H1 (cell line): ENCODE measurements at regions not wholly inside any gene's neighbourhood (a gene's known extent, or its start where the extent isn't known, plus 50 kb on each side); places are given as distances from the start of the nearest gene placed in this dataset.

Experiments
- CTCF ChIA-PET: fragments of 300-600 bp; sonication (Branson Sonifier 250); formaldehyde crosslinking; loops from one replicate; lab custom pipeline; 2021; ENCODE audit not compliant: partially characterized antibody; lab: Charles Lee
- POLR2A ChIA-PET: fragments of 300-600 bp; sonication (Branson Sonifier 250); formaldehyde crosslinking; loops from one replicate; lab custom pipeline; 2021; ENCODE audit warnings: inconsistent platforms; ENCODE audit not compliant: partially characterized antibody; lab: Charles Lee
- DNase-seq, 2 experiments: peaks; one replicate each; pipeline versions ENCODE4 v3.0.0 to v3.0.0-alpha.2; 2010 to 2022; ENCODE audit warnings: low spot score in 2 of 2, low read depth in 1 of 2, mixed read lengths in 1 of 2
- FAIRE-seq: peaks from 2 replicates; lab custom pipeline; 2011; peaks lifted over from hg19 to GRCh38; lab: Jason Lieb, UNC
- H2AFZ ChIP-seq: 2 replicates; pipeline ENCODE4 v1.8.1; 2012; ENCODE audit warnings: low read length, inconsistent platforms
- H2AK5ac ChIP-seq: 2 replicates; pipeline ENCODE4 v1.6.1; 2013; ENCODE audit warnings: low read depth, low read length
- H2BK120ac ChIP-seq: replicated peaks from 2 replicates; pipeline ENCODE3; 2013; ENCODE audit warnings: low read depth, low read length, inconsistent platforms
- H2BK12ac ChIP-seq: 2 replicates; pipeline ENCODE4 v1.6.1; 2013; ENCODE audit warnings: low read depth, low read length
- H2BK15ac ChIP-seq: 2 replicates; pipeline ENCODE4 v1.6.1; 2013; ENCODE audit warnings: low read length
- H2BK20ac ChIP-seq: 2 replicates; pipeline ENCODE4 v1.6.1; 2013; ENCODE audit warnings: low read length
- H2BK5ac ChIP-seq: 2 replicates; pipeline ENCODE4 v1.6.1; 2013; ENCODE audit warnings: low read depth, low read length
- H3K14ac ChIP-seq: 2 replicates; pipeline ENCODE4 v1.6.1; 2013; ENCODE audit warnings: inconsistent platforms; ENCODE audit not compliant: insufficient read length
- H3K18ac ChIP-seq: 2 replicates; pipeline ENCODE4 v1.6.1; 2013; ENCODE audit warnings: low read length; ENCODE audit errors: extremely low read depth
- H3K23ac ChIP-seq: 2 replicates; pipeline ENCODE4 v1.6.1; 2013; ENCODE audit warnings: inconsistent platforms; ENCODE audit not compliant: insufficient read length
- H3K23me2 ChIP-seq: 2 replicates; pipeline ENCODE4 v1.6.1; 2013; ENCODE audit warnings: low read depth, low read length
- H3K27ac ChIP-seq: 2 replicates; pipeline ENCODE4 v1.6.1; 2011; ENCODE audit warnings: low read depth, low read length, inconsistent platforms
- H3K27me3 ChIP-seq, 4 experiments: replicated peaks in 1 of 4; 1 replicate in 1 of 4; 2 replicates in 3 of 4; pipeline versions ENCODE4 v1.6.1 to v1.8.1; 2011 to 2013; ENCODE audit warnings: low read length in 3 of 4, mild to moderate bottlenecking in 3 of 4, inconsistent platforms in 2 of 4, mixed read lengths in 2 of 4, moderate library complexity in 1 of 4; ENCODE audit not compliant: control insufficient read depth in 3 of 4, insufficient read depth in 3 of 4; ENCODE audit errors: extremely low read depth in 1 of 4
- H3K36me3 ChIP-seq, 4 experiments: 2 replicates each; pipeline versions ENCODE4 v1.6.1 to v1.8.1; 2011 to 2013; ENCODE audit warnings: mild to moderate bottlenecking in 4 of 4, low read length in 3 of 4, moderate library complexity in 2 of 4, control low read depth in 1 of 4, inconsistent platforms in 1 of 4; ENCODE audit not compliant: insufficient read depth in 4 of 4, control insufficient read depth in 2 of 4
- H3K4ac ChIP-seq: replicated peaks from 2 replicates; pipeline ENCODE3; 2013; ENCODE audit warnings: low read length, low read depth, mixed read lengths, inconsistent platforms; ENCODE audit not compliant: insufficient read length
- H3K4me1 ChIP-seq, 4 experiments: replicated peaks in 1 of 4; 1 replicate in 1 of 4; 2 replicates in 3 of 4; pipeline versions ENCODE4 v1.6.1 to v1.8.1; 2011 to 2013; ENCODE audit warnings: low read length in 3 of 4, inconsistent platforms in 2 of 4, mixed read lengths in 1 of 4; ENCODE audit not compliant: insufficient read depth in 4 of 4, control insufficient read depth in 3 of 4
- H3K4me2 ChIP-seq, 2 experiments: 2 replicates each; pipeline versions ENCODE4 v1.6.1 to v1.8.1; 2011 to 2013; ENCODE audit warnings: low read depth in 2 of 2, low read length in 2 of 2, control low read depth in 1 of 2, inconsistent platforms in 1 of 2, mild to moderate bottlenecking in 1 of 2; ENCODE audit not compliant: insufficient read depth in 1 of 2
- H3K4me3 ChIP-seq, 4 experiments: fragments of 200-600, 300-600 bp in 1 of 4; sonication (generic), shearing (Covaris generic), sonication (Bioruptor Twin) in 1 of 4; 2 replicates each; pipeline versions ENCODE4 v1.5.1 to v1.8.1; 2011 to 2016; ENCODE audit warnings: low read length in 4 of 4, low read depth in 3 of 4, control low read depth in 2 of 4, inconsistent platforms in 2 of 4, mild to moderate bottlenecking in 2 of 4, mixed read lengths in 1 of 4, moderate library complexity in 1 of 4; ENCODE audit not compliant: insufficient read depth in 2 of 4; ENCODE audit errors: extremely low read depth in 1 of 4
- H3K56ac ChIP-seq: replicated peaks from 2 replicates; pipeline ENCODE3; 2013; ENCODE audit warnings: low read depth, mild to moderate bottlenecking, mixed read lengths, low read length, inconsistent platforms; ENCODE audit not compliant: insufficient read length
- H3K79me1 ChIP-seq: 2 replicates; pipeline ENCODE4 v1.6.1; 2013; ENCODE audit warnings: low read depth, low read length, control low read depth
- H3K79me2 ChIP-seq, 2 experiments: 2 replicates each; pipeline versions ENCODE4 v1.6.1 to v1.8.1; 2012 to 2013; ENCODE audit warnings: low read length in 2 of 2, mild to moderate bottlenecking in 2 of 2, inconsistent platforms in 1 of 2; ENCODE audit not compliant: insufficient read depth in 2 of 2, control insufficient read depth in 1 of 2
- H3K9ac ChIP-seq, 4 experiments: replicated peaks in 1 of 4; 1 replicate in 1 of 4; 2 replicates in 3 of 4; pipeline versions ENCODE4 v1.6.1 to v1.8.1; 2011 to 2013; ENCODE audit warnings: low read depth in 3 of 4, low read length in 3 of 4, control low read depth in 2 of 4, mild to moderate bottlenecking in 2 of 4, moderate library complexity in 2 of 4, inconsistent platforms in 1 of 4; ENCODE audit errors: extremely low read depth in 1 of 4
- H3K9me3 ChIP-seq, 2 experiments: 2 replicates each; pipeline versions ENCODE4 v1.6.1 to v1.8.1; 2012 to 2013; ENCODE audit warnings: mild to moderate bottlenecking in 2 of 2, moderate library complexity in 2 of 2, control low read depth in 1 of 2, inconsistent platforms in 1 of 2, low read depth in 1 of 2, low read length in 1 of 2, mixed read lengths in 1 of 2; ENCODE audit not compliant: insufficient read depth in 2 of 2
- H4K20me1 ChIP-seq, 2 experiments: replicated peaks in 1 of 2; 2 replicates each; pipeline versions ENCODE3 to v1.8.1; 2011 to 2013; ENCODE audit warnings: inconsistent platforms in 2 of 2, low read length in 2 of 2, mild to moderate bottlenecking in 1 of 2; ENCODE audit not compliant: insufficient read depth in 2 of 2, control insufficient read depth in 1 of 2
- H4K5ac ChIP-seq: 2 replicates; pipeline ENCODE4 v1.6.1; 2013; ENCODE audit warnings: low read length, low read depth, mixed read lengths, inconsistent platforms; ENCODE audit not compliant: insufficient read length
- H4K8ac ChIP-seq: 2 replicates; pipeline ENCODE4 v1.8.0; 2013; ENCODE audit warnings: mild to moderate bottlenecking, moderate library complexity, low read length, inconsistent platforms; ENCODE audit not compliant: insufficient read depth; ENCODE audit errors: extremely low read depth
- H4K91ac ChIP-seq: replicated peaks from 2 replicates; pipeline ENCODE3; 2013; ENCODE audit warnings: low read length, mixed read lengths, inconsistent platforms; ENCODE audit not compliant: insufficient read length
- ATF3 ChIP-seq: IDR thresholded peaks from 2 replicates; pipeline ENCODE4 v1.6.1; 2011; ENCODE audit warnings: low read depth, mild to moderate bottlenecking, low read length; ENCODE audit not compliant: insufficient read depth
- CBX8 ChIP-seq: fragments of 300-800, 300-1000 bp; sonication (generic); IDR thresholded peaks from 2 replicates; pipeline ENCODE4 v1.7.1; 2016; ENCODE audit warnings: low read depth, low read length, borderline replicate concordance
- EGR1 ChIP-seq: IDR thresholded peaks from 2 replicates; pipeline ENCODE4 v1.6.1; 2011; ENCODE audit warnings: low read depth, low read length, borderline replicate concordance
- EP300 ChIP-seq, 2 experiments: IDR thresholded peaks; 1 replicate in 1 of 2; 2 replicates in 1 of 2; pipeline ENCODE4 v1.6.1; 2011 to 2012; ENCODE audit warnings: low read depth in 2 of 2, low read length in 2 of 2, mild to moderate bottlenecking in 2 of 2, borderline replicate concordance in 1 of 2, inconsistent platforms in 1 of 2, moderate library complexity in 1 of 2
- HDAC6 ChIP-seq: IDR thresholded peaks from one replicate; pipeline ENCODE4 v1.7.1; 2012; ENCODE audit warnings: low read depth, mild to moderate bottlenecking, inconsistent platforms, low read length, moderate library complexity
- POLR2A ChIP-seq, 2 experiments: IDR thresholded peaks; 1 replicate in 1 of 2; 2 replicates in 1 of 2; pipeline ENCODE4 v1.6.1; 2011; ENCODE audit warnings: low read depth in 2 of 2, low read length in 2 of 2, mild to moderate bottlenecking in 2 of 2; ENCODE audit errors: control extremely low read depth in 1 of 2
- POLR2AphosphoS5 ChIP-seq: IDR thresholded peaks from 2 replicates; pipeline ENCODE4 v1.6.1; 2011; ENCODE audit warnings: low read depth, low read length
- RAD21 ChIP-seq, 2 experiments: IDR thresholded peaks in 1 of 2; conservative IDR thresholded peaks in 1 of 2; 2 replicates each; pipeline ENCODE4 v1.6.1; 2011; ENCODE audit warnings: low read depth in 2 of 2, low read length in 2 of 2, improper control_type of control experiment in 1 of 2, inconsistent platforms in 1 of 2, mild to moderate bottlenecking in 1 of 2, moderate library complexity in 1 of 2
- RNF2 ChIP-seq: fragments of 200-900, 300-1000 bp; sonication (generic); IDR thresholded peaks from 2 replicates; pipeline ENCODE4 v1.7.1; 2016; ENCODE audit warnings: borderline replicate concordance, low read depth, mild to moderate bottlenecking, antibody characterized with exemption, low read length; ENCODE audit not compliant: poor library complexity, severe bottlenecking; ENCODE audit errors: missing control alignments
- TAF7 ChIP-seq: optimal IDR thresholded peaks from 2 replicates; pipeline ENCODE3; 2011; ENCODE audit warnings: low read depth, mild to moderate bottlenecking, inconsistent platforms, low read length, moderate library complexity, borderline replicate concordance
- USF2 ChIP-seq: IDR thresholded peaks from 2 replicates; pipeline ENCODE4 v1.6.1; 2011; ENCODE audit warnings: low read length, improper control_type of control experiment
- WGBS, 2 experiments: shearing (Covaris generic) in 1 of 2; methylation state at CpG; one replicate each; pipeline versions ENCODE4 v1.1.6 to v1.1.7; 2013 to 2015; ENCODE audit warnings: low lambda C conversion rate in 2 of 2, mixed read lengths in 2 of 2, inconsistent platforms in 1 of 2, low coverage in 1 of 2, missing lambda C conversion rate in 1 of 2; ENCODE audit not compliant: insufficient replicate concordance in 2 of 2, insufficient coverage in 1 of 2, insufficient read length in 1 of 2; ENCODE audit errors: extremely low coverage in 1 of 2, missing lambda C conversion rate in 1 of 2; 5-methylcytosine and 5-hydroxymethylcytosine counted together

- no peak overlapping the region for H2BK15ac ChIP-seq
- no peaks in the 10 kb centered on the region for H3K27me3 ChIP-seq
- no peaks in the 10 kb centered on the region for H3K9me3 ChIP-seq
- H3K4me1 ChIP-seq, result peaks cover 0 to 6% (median 0%) of the 10 kb centered on the region in 4 experiments; a peak in 1 of 7 replicates
- H3K79me1 ChIP-seq, result no peaks in the 10 kb centered on the region
- no peak overlapping the region for H2BK5ac ChIP-seq
- no peak overlapping the region for H3K9ac ChIP-seq
- no peaks in the 10 kb centered on the region for H4K20me1 ChIP-seq
- H2BK12ac ChIP-seq, result no peak overlapping the region
- H2AK5ac ChIP-seq, result no peak overlapping the region
- CTCF ChIA-PET, result interaction anchor here (0.9 to 1.8 kb wide), 5 partner anchors 9 to 515 kb away, joined by 3 to 9 read pairs (median 3); no protein-coding TSS in a partner anchor
- no peak overlapping the region for H3K27ac ChIP-seq
- 80% methylated on average over 7 of the region's 7 CpGs; no CpG with 5 or more reads in 1 of the 2 experiments for WGBS, 2 experiments
- H2BK120ac ChIP-seq, result no peak overlapping the region
- H2BK20ac ChIP-seq, result no peak overlapping the region
- no peak for FAIRE-seq
- H3K14ac ChIP-seq, result no peak overlapping the region
- H3K4me3 ChIP-seq, result no peak overlapping the region
- no peak overlapping the region for H3K4ac ChIP-seq
- H3K23me2 ChIP-seq, result no peaks in the 10 kb centered on the region; the same call in 1 of the 2 replicates
- H4K8ac ChIP-seq, result no peak overlapping the region
- no peak for DNase-seq
- TF ChIP-seq ATF3 (no peak), TAF7 (no peak), HDAC6 (no peak), EP300 (IDR thresholded peaks at IDR 0.05; ENCODE audit: borderline replicate concordance in 1 of 2, low read depth in 2 of 2, low read length in 2 of 2) (no peak), RNF2 (no peak), POLR2A (IDR thresholded peaks at IDR 0.05; ENCODE audit: control extremely low read depth in 1 of 2, low read depth in 2 of 2, low read length in 2 of 2) (no peak), POLR2AphosphoS5 (no peak), EGR1 (no peak), RAD21 (IDR thresholded peaks at IDR 0.05 in 1 of 2, conservative IDR thresholded peaks at IDR 0.05 in 1 of 2; ENCODE audit: low read depth in 2 of 2, low read length in 2 of 2) (no peak), CBX8 (no peak), USF2 (no peak)
- H3K36me3 ChIP-seq, result no peaks in the 10 kb centered on the region
- H4K5ac ChIP-seq, result no peak overlapping the region
- no peak overlapping the region for H3K4me2 ChIP-seq
- H4K91ac ChIP-seq, result no peak overlapping the region
- H3K23ac ChIP-seq, result no peak overlapping the region
- H3K79me2 ChIP-seq, result no peaks in the 10 kb centered on the region
- H2AFZ ChIP-seq, result no peak overlapping the region
- no peak overlapping the region for H3K18ac ChIP-seq
- no peak overlapping the region for H3K56ac ChIP-seq
- POLR2A ChIA-PET, result no interaction called here
Measured at GRCh38 chr15:97750060-97750459, 210.4 kb upstream of the ARRDC4 start.
